Kidney (tissue), 13 donors: ENCODE measurements at regions not wholly inside any gene's neighbourhood (a gene's known extent, or its start where the extent isn't known, plus 50 kb on each side); places are given as distances from the start of the nearest gene placed in this dataset.

Experiments
- DNase-seq, 5 donors: peaks; one replicate each; pipeline ENCODE4 v3.0.0-alpha.2; 2013 to 2020
- FAIRE-seq: peaks from 2 replicates; lab custom pipeline; 2012; peaks lifted over from hg19 to GRCh38; lab: Jason Lieb, UNC
- H3K27ac ChIP-seq, 2 donors: one replicate each; pipeline ENCODE4 v1.7.0; 2013; ENCODE audit warnings: low read depth in 2 of 2, low read length in 2 of 2, inconsistent platforms in 1 of 2
- H3K27me3 ChIP-seq: one replicate; pipeline ENCODE4 v1.7.1; 2013; ENCODE audit warnings: low read length, inconsistent platforms; ENCODE audit not compliant: control insufficient read depth, insufficient read depth
- H3K36me3 ChIP-seq, 3 donors: one replicate each; pipeline versions ENCODE4 v1.7.0 to v1.7.1; 2013; ENCODE audit warnings: low read length in 3 of 3, control low read depth in 1 of 3, inconsistent platforms in 1 of 3; ENCODE audit not compliant: insufficient read depth in 3 of 3, control insufficient read depth in 2 of 3
- H3K4me1 ChIP-seq, 3 donors: one replicate each; pipeline versions ENCODE4 v1.7.0 to v1.7.1; 2013; ENCODE audit warnings: low read length in 3 of 3, inconsistent platforms in 1 of 3, low read depth in 1 of 3; ENCODE audit not compliant: control insufficient read depth in 2 of 3, insufficient read depth in 2 of 3
- H3K4me3 ChIP-seq, 3 donors: one replicate each; pipeline versions ENCODE4 v1.7.0 to v1.8.1; 2013; ENCODE audit warnings: low read length in 3 of 3, control low read depth in 1 of 3, inconsistent platforms in 1 of 3
- H3K9ac ChIP-seq, 3 donors: one replicate each; pipeline versions ENCODE4 v1.7.0 to v1.7.1; 2013; ENCODE audit warnings: low read length in 3 of 3, control low read depth in 1 of 3, inconsistent platforms in 1 of 3
- H3K9me3 ChIP-seq, 3 donors: one replicate each; pipeline versions ENCODE4 v1.7.0 to v1.7.1; 2013; ENCODE audit warnings: low read length in 3 of 3, control low read depth in 1 of 3, inconsistent platforms in 1 of 3; ENCODE audit not compliant: control insufficient read depth in 2 of 3, insufficient read depth in 1 of 3
- CTCF ChIP-seq: IDR thresholded peaks from 3 replicates; pipeline ENCODE4 v1.5.1; 2012; ENCODE audit warnings: mild to moderate bottlenecking, moderate library complexity, borderline replicate concordance; ENCODE audit not compliant: insufficient read depth; ENCODE audit errors: extremely low read depth
- intact Hi-C: fragments of 100-400 bp; cut with DNase I; formaldehyde crosslinking; loops from one replicate; pipeline ENCODE4 v1.11.1; 2022
- donor health status: control.
- donor health status: control.
- donor health status: control.
- donor health status: control.
- donor health status: control.
- donor health status: DM: yes; HTN: yes; CAD: no.
- donor health status: Normal renal cell carcinoma (clear cell type).

- no peak for FAIRE-seq
- H3K4me3 ChIP-seq: no peak overlapping the region
- H3K27ac ChIP-seq: no peak overlapping the region
- H3K9me3 ChIP-seq: no peaks in the 10 kb centered on the region
- intact Hi-C loops: no loop called here
- no peak overlapping the region for H3K9ac ChIP-seq
- H3K36me3 ChIP-seq: no peaks in the 10 kb centered on the region
- no peaks in the 10 kb centered on the region for H3K27me3 ChIP-seq
- no peak for TF ChIP-seq CTCF
- no peaks in the 10 kb centered on the region for H3K4me1 ChIP-seq
- DNase-seq: peak in 1 of 5 donors; percentile 43
Measured at GRCh38 chr3:72082186-72082715, 297.3 kb upstream of the PROK2 start.

DNA sequence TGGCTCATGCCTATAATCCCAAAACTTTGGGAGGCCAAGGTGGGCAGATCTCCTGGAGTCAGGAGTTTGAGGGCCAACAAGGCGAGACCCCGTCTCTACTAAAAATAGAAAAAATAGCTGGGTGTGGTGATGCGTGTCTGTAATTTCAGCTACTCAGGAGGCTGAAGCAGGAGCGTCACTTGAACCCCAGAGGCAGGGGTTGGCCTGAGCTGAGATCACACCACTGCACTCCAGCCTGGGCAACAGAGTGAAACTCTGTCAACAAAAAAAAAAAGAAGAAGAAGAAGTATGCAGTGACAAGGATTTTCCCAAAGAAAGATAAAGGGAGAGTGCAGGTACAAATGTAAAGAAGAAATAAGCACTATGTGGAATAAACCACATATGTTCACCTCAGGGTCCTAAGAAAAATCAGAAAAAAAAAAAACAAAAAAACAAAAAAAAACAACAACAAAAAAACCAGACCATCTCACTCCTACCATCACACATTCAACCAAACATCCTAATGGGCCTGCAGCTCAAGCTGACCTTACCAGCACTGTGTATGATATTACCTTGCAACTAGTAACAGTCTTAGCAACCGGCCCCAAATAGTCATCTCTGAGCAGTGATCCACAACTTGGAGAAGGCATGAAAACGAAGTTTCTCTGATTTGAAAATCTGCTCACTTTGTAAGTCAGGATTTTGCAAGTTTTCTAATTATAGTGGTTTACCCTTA, 296.7 kb upstream of the PROK2 start:
- no peak overlapping the region for H3K27ac ChIP-seq
- TF ChIP-seq CTCF: no peak

GRCh38 chr3:72080800-72081199, 295.9 kb upstream of the PROK2 start:
- DNase-seq: no peak
- Histone ChIP-seq H3K27ac (no peak overlapping the region), H3K9me3 (peaks cover 0 to 3% (median 0%) of the 10 kb centered on the region in 3 donors), H3K4me3 (no peak overlapping the region), H3K9ac (no peak overlapping the region), H3K27me3 (no peaks in the 10 kb centered on the region), H3K4me1 (no peaks in the 10 kb centered on the region), H3K36me3 (no peaks in the 10 kb centered on the region)
- no peak for TF ChIP-seq CTCF
- FAIRE-seq: no peak
- intact Hi-C loops: no loop called here

More for the DNA sequence above, 296.7 kb upstream of the PROK2 start:
- H3K4me1 ChIP-seq: no peaks in the 10 kb centered on the region
- H3K9ac ChIP-seq: no peak overlapping the region
- H3K36me3 ChIP-seq: no peaks in the 10 kb centered on the region
- H3K27me3 ChIP-seq: no peaks in the 10 kb centered on the region
- no peak overlapping the region for H3K4me3 ChIP-seq
- intact Hi-C loops: no loop called here
- no peaks in the 10 kb centered on the region for H3K9me3 ChIP-seq
- FAIRE-seq (no peak), DNase-seq (no peak)
